GM18505 (cell line): ENCODE measurements at regions not wholly inside any gene's neighbourhood (a gene's known extent, or its start where the extent isn't known, plus 50 kb on each side); places are given as distances from the start of the nearest gene placed in this dataset.
"Not testable (repeated sequence)": the region's sequence is repeated elsewhere in the genome, so short reads cannot be mapped to it uniquely, and the experiment has no call there.

Experiments
- ATAC-seq: cut with Tn5 transposase; IDR thresholded peaks from one replicate; pipeline ENCODE4 v1.9.1; 2021; ENCODE audit not compliant: unreplicated experiment
- POLR2A ChIP-seq: IDR thresholded peaks from 4 replicates; pipeline ENCODE4 v1.6.1; 2011; ENCODE audit warnings: borderline replicate concordance; ENCODE audit not compliant: insufficient read depth, insufficient read length; ENCODE audit errors: extremely low read depth

GRCh38 chr1:194860248-194861201 is 1674.1 kb upstream of the B3GALT2 start:
- ATAC-seq = no peak
- TF ChIP-seq POLR2A = no peak

- ATAC-seq = not testable (repeated sequence)
Measured at GRCh38 chr1:194859481-194860154, 1673.2 kb upstream of the B3GALT2 start.

GRCh38 chr1:194858811-194859480 is 1672.5 kb upstream of the B3GALT2 start:
- ATAC-seq = not testable (repeated sequence)

- ATAC-seq = no peak
- TF ChIP-seq POLR2A = no peak
Measured at GRCh38 chr1:194857413-194857812, 1671.0 kb upstream of the B3GALT2 start.

- ATAC-seq = no peak
- TF ChIP-seq POLR2A = no peak
Measured at GRCh38 chr1:194848846-194849245, 1662.4 kb upstream of the B3GALT2 start.

- ATAC-seq = no peak
- no peak for TF ChIP-seq POLR2A
Measured at GRCh38 chr1:194846488-194846887, 1660.1 kb upstream of the B3GALT2 start.

GRCh38 chr1:194843077-194843476 is 1656.7 kb upstream of the B3GALT2 start:
- no peak for ATAC-seq
- no peak for TF ChIP-seq POLR2A

GRCh38 chr1:194833111-194833510 is 1646.7 kb upstream of the B3GALT2 start:
- TF ChIP-seq POLR2A = no peak

GRCh38 chr1:194831595-194831994 is 1645.2 kb upstream of the B3GALT2 start:
- not testable (repeated sequence) for ATAC-seq

More at GRCh38 chr1:194833111-194833510, 1646.7 kb upstream of the B3GALT2 start:
- no peak for ATAC-seq

- peak; percentile 93 for ATAC-seq
Measured at GRCh38 chr1:194830387-194830786, 1644.0 kb upstream of the B3GALT2 start.

GRCh38 chr1:194829492-194829891 is 1643.1 kb upstream of the B3GALT2 start:
- TF ChIP-seq POLR2A = no peak
- no peak for ATAC-seq

More at GRCh38 chr1:194830387-194830786, 1644.0 kb upstream of the B3GALT2 start:
- TF ChIP-seq POLR2A = no peak

GRCh38 chr1:194825382-194825781 is 1639.0 kb upstream of the B3GALT2 start:
- ATAC-seq = no peak
- no peak for TF ChIP-seq POLR2A

- no peak for TF ChIP-seq POLR2A
- no peak for ATAC-seq
Measured at GRCh38 chr1:194821091-194821490, 1634.7 kb upstream of the B3GALT2 start.

GRCh38 chr1:194818674-194819073 is 1632.3 kb upstream of the B3GALT2 start:
- TF ChIP-seq POLR2A = no peak
- no peak for ATAC-seq
